Upper lobe of right lung (tissue), 1 donor: ENCODE measurements at regions not wholly inside any gene's neighbourhood (a gene's known extent, or its start where the extent isn't known, plus 50 kb on each side); places are given as distances from the start of the nearest gene placed in this dataset.

Experiments used
- ATAC-seq: fragments of 200-7000 bp; cut with Tn5 transposase; one replicate; pipeline ENCODE4 v1.9.1; 2020; ENCODE audit warnings: mild to moderate bottlenecking, moderate library complexity
- DNase-seq: peaks from one replicate; pipeline ENCODE4 v3.0.0-alpha.2; 2020
- H3K27ac ChIP-seq: fragments of 200-600 bp; one replicate; pipeline ENCODE4 v1.8.0; 2022
- H3K27me3 ChIP-seq: fragments of 200-600 bp; one replicate; pipeline ENCODE4 v1.8.0; 2022; ENCODE audit warnings: mild to moderate bottlenecking
- H3K36me3 ChIP-seq: fragments of 200-600 bp; one replicate; pipeline ENCODE4 v1.8.0; 2022
- H3K4me1 ChIP-seq: fragments of 200-600 bp; one replicate; pipeline ENCODE4 v1.8.0; 2022
- H3K4me3 ChIP-seq: fragments of 200-600 bp; one replicate; pipeline ENCODE4 v1.8.0; 2022; ENCODE audit warnings: mild to moderate bottlenecking
- H3K9me3 ChIP-seq: fragments of 200-600 bp; one replicate; pipeline ENCODE4 v1.8.0; 2022
- CTCF ChIP-seq: fragments of 200-600 bp; IDR thresholded peaks from one replicate; pipeline ENCODE4 v1.8.0; 2022; ENCODE audit warnings: antibody characterized with exemption
- intact Hi-C: fragments of 100-400 bp; cut with DNase I; formaldehyde crosslinking; loops from one replicate; pipeline ENCODE4 v1.11.0; 2022
- donor health status: DM: no; HTN: yes; CAD: no; lungs with severe emphysema.

- Histone ChIP-seq H3K4me3 (no peak overlapping the region), H3K9me3 (no peaks in the 10 kb centered on the region), H3K27ac (no peak overlapping the region), H3K4me1 (no peaks in the 10 kb centered on the region), H3K36me3 (no peaks in the 10 kb centered on the region), H3K27me3 (no peaks in the 10 kb centered on the region)
- intact Hi-C loops = no loop called here
- ATAC-seq (no peak), DNase-seq (no peak)
- TF ChIP-seq CTCF = no peak
Measured at GRCh38 chr7:156558198-156558597, 82.4 kb upstream of the RNF32 start.

GRCh38 chr7:156556083-156556482 is 84.5 kb upstream of the RNF32 start:
- Histone ChIP-seq H3K27ac (no peak overlapping the region), H3K27me3 (no peaks in the 10 kb centered on the region), H3K4me3 (no peak overlapping the region), H3K36me3 (no peaks in the 10 kb centered on the region), H3K9me3 (no peaks in the 10 kb centered on the region), H3K4me1 (no peaks in the 10 kb centered on the region)
- ATAC-seq (no peak), DNase-seq (no peak)
- intact Hi-C loops = no loop called here
- no peak for TF ChIP-seq CTCF

GRCh38 chr7:156554488-156554887 is 86.1 kb upstream of the RNF32 start:
- intact Hi-C loops = no loop called here
- Histone ChIP-seq H3K4me3 (no peak overlapping the region), H3K36me3 (no peaks in the 10 kb centered on the region), H3K9me3 (no peaks in the 10 kb centered on the region), H3K27me3 (no peaks in the 10 kb centered on the region), H3K27ac (no peak overlapping the region), H3K4me1 (no peaks in the 10 kb centered on the region)
- ATAC-seq = no peak
- TF ChIP-seq CTCF = no peak
- no peak for DNase-seq

- H3K27me3 ChIP-seq = no peaks in the 10 kb centered on the region
- H3K27ac ChIP-seq = no peak overlapping the region
- ATAC-seq (no peak), DNase-seq (no peak)
- H3K4me3 ChIP-seq = no peak overlapping the region
- no peak for TF ChIP-seq CTCF
- no peaks in the 10 kb centered on the region for H3K4me1 ChIP-seq
- H3K9me3 ChIP-seq = no peaks in the 10 kb centered on the region
- no peaks in the 10 kb centered on the region for H3K36me3 ChIP-seq
- intact Hi-C loops = no loop called here
Measured at GRCh38 chr7:156549636-156550035, 90.9 kb upstream of the RNF32 start.

- ATAC-seq = no peak
Measured at GRCh38 chr7:156547884-156548561, 92.6 kb upstream of the RNF32 start.

More at GRCh38 chr7:156547884-156548561, 92.6 kb upstream of the RNF32 start:
- no peak for TF ChIP-seq CTCF
- H3K9me3 ChIP-seq = no peaks in the 10 kb centered on the region
- H3K4me3 ChIP-seq = no peak overlapping the region
- intact Hi-C loops = no loop called here
- no peaks in the 10 kb centered on the region for H3K27me3 ChIP-seq
- H3K27ac ChIP-seq = no peak overlapping the region
- no peak for DNase-seq
- no peaks in the 10 kb centered on the region for H3K4me1 ChIP-seq
- no peaks in the 10 kb centered on the region for H3K36me3 ChIP-seq
